Activated CD4-positive, alpha-beta T cell treated with anti-CD3 and anti-CD28 coated beads for 48 hours (primary cell): ENCODE measurements at regions not wholly inside any gene's neighbourhood (a gene's known extent, or its start where the extent isn't known, plus 50 kb on each side); places are given as distances from the start of the nearest gene placed in this dataset.

Source experiments
- DNase-seq: peaks from one replicate; pipeline ENCODE4 v3.0.0-alpha.2; 2020

GRCh38 chr6:113396730-113397129 is 460.4 kb upstream of the MARCKS start:
- DNase-seq: no peak

GRCh38 chr6:113397236-113397635 is 459.9 kb upstream of the MARCKS start:
- DNase-seq: no peak

- no peak for DNase-seq
These were observed 455.9 kb upstream of the MARCKS start for GRCh38 chr6:113401231-113401630.

- no peak for DNase-seq
These were observed 454.6 kb upstream of the MARCKS start for GRCh38 chr6:113402544-113402943.

GRCh38 chr6:113403966-113404595 is 453.1 kb upstream of the MARCKS start:
- DNase-seq: no peak

GRCh38 chr6:113405326-113406047 is 451.7 kb upstream of the MARCKS start:
- no peak for DNase-seq

GRCh38 chr6:113406048-113406695 is 451.0 kb upstream of the MARCKS start:
- no peak for DNase-seq

GRCh38 chr6:113411011-113411410 is 446.1 kb upstream of the MARCKS start:
- no peak for DNase-seq

- no peak for DNase-seq
These were observed 444.4 kb upstream of the MARCKS start for GRCh38 chr6:113412589-113413357.

GRCh38 chr6:113414511-113414910 is 442.6 kb upstream of the MARCKS start:
- no peak for DNase-seq

- DNase-seq: no peak
These were observed 441.0 kb upstream of the MARCKS start for GRCh38 chr6:113416170-113416569.

GRCh38 chr6:113420290-113420689 is 436.9 kb upstream of the MARCKS start:
- no peak for DNase-seq

- no peak for DNase-seq
These were observed 435.1 kb upstream of the MARCKS start for GRCh38 chr6:113421997-113422396.

- no peak for DNase-seq
These were observed 433.2 kb upstream of the MARCKS start for GRCh38 chr6:113423956-113424355.

- no peak for DNase-seq
These were observed 431.0 kb upstream of the MARCKS start for GRCh38 chr6:113425977-113426660.

GRCh38 chr6:113427617-113428016 is 429.5 kb upstream of the MARCKS start:
- DNase-seq: no peak

- no peak for DNase-seq
These were observed 428.4 kb upstream of the MARCKS start for GRCh38 chr6:113428702-113429101.

- DNase-seq: no peak
These were observed 424.4 kb upstream of the MARCKS start for GRCh38 chr6:113432521-113433334.

GRCh38 chr6:113433335-113433991 is 423.7 kb upstream of the MARCKS start:
- no peak for DNase-seq

GRCh38 chr6:113434641-113435040 is 422.5 kb upstream of the MARCKS start:
- DNase-seq: no peak

- DNase-seq: no peak
These were observed 419.6 kb upstream of the MARCKS start for GRCh38 chr6:113437566-113437965.
